Lower leg skin (tissue), 4 donors: ENCODE measurements at regions not wholly inside any gene's neighbourhood (a gene's known extent, or its start where the extent isn't known, plus 50 kb on each side); places are given as distances from the start of the nearest gene placed in this dataset.

Source experiments
- DNase-seq, 2 donors: peaks; one replicate each; pipeline ENCODE4 v3.0.0-alpha.2; 2019; ENCODE audit warnings: low spot score in 2 of 2
- H3K4me3 ChIP-seq: fragments of 200-600 bp; sonication (generic); 2 replicates; pipeline ENCODE4 v1.5.1; 2017; ENCODE audit warnings: mild to moderate bottlenecking, low read depth; ENCODE audit not compliant: poor library complexity, severe bottlenecking
- CTCF ChIP-seq, 3 donors: fragments of 450-650 bp; IDR thresholded peaks; one replicate each; pipeline ENCODE4 v1.5.1; 2016; ENCODE audit warnings: antibody characterized with exemption in 3 of 3, mild to moderate bottlenecking in 3 of 3, moderate library complexity in 2 of 3
- POLR2A ChIP-seq, 2 donors: fragments of 450-650 bp; IDR thresholded peaks; one replicate each; pipeline ENCODE4 v1.6.1; 2016 to 2017; ENCODE audit warnings: antibody characterized with exemption in 2 of 2, mild to moderate bottlenecking in 1 of 2, moderate library complexity in 1 of 2
- WGBS, 2 donors: methylation state at CpG; one replicate each; pipeline ENCODE4 v1.1.5; 2018; 5-methylcytosine and 5-hydroxymethylcytosine counted together
- intact Hi-C: fragments of 100-400 bp; cut with DNase I; formaldehyde crosslinking; loops from one replicate; pipeline ENCODE4 v1.15.0; 2023; ENCODE audit warnings: low total_unique reads

- no peak for DNase-seq
- intact Hi-C loops = no loop called here
- no peak overlapping the region for H3K4me3 ChIP-seq
- 93 to 96% methylated on average over 1 of the region's 1 CpG for WGBS, 2 donors
- TF ChIP-seq POLR2A (IDR thresholded peaks at IDR 0.05) (no peak), CTCF (IDR thresholded peaks at IDR 0.05) (no peak)
Measured at GRCh38 chr12:67525617-67525884, 123.0 kb upstream of the DYRK2 start.

GRCh38 chr12:67526129-67526528, 122.4 kb upstream of the DYRK2 start:
- TF ChIP-seq POLR2A (IDR thresholded peaks at IDR 0.05) (no peak), CTCF (IDR thresholded peaks at IDR 0.05) (no peak)
- intact Hi-C loops = no loop called here
- H3K4me3 ChIP-seq = no peak overlapping the region
- no peak for DNase-seq

DNA sequence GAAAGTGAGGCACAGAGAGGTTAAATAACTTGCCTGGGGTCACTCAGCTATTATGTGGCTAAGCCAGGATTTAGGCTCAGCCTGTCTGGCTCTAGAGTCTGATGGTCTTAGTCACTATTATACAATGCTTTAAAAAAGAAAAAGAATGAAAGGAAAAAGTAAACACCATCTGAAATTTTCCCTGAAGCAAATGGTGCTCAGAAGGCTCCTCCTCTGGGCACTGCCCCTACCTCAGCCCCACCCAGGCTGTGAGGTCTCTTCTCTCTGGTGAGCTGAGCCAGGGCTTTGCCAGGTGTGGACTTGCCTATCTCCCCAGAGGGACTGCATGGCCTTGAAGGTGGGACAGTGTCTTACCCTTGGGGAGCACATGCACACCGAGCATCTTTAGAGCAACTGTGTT, 117.5 kb upstream of the DYRK2 start:
- 67 to 86% methylated on average over 1 of the region's 1 CpG for WGBS, 2 donors
- H3K4me3 ChIP-seq = no peak overlapping the region
- no peak for DNase-seq
- TF ChIP-seq CTCF (IDR thresholded peaks at IDR 0.05) (no peak), POLR2A (IDR thresholded peaks at IDR 0.05) (no peak)
- intact Hi-C loops = no loop called here

DNA sequence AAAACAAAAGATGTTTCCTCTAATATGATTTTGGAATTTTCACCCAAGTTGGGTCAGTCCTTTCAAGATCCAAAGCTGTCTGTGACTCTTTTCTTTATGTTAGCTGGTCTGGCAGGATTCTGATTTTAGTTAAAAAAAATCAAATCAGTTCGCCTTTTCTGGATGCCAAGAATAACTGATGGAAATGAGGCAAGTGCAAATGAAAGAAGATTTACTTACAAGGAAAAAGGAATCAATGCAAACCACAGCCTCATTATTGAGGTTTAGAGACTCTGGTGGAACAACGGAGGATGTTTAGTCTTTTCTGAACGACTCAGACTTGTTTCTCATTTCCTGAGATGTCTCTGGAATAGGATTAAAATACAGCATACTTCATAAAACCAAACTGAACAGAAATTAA, 117.0 kb upstream of the DYRK2 start:
- WGBS, 2 donors = 47 to 54% methylated on average over 3 of the region's 3 CpGs
- no peak for TF ChIP-seq POLR2A (IDR thresholded peaks at IDR 0.05)
- DNase-seq = no peak
- intact Hi-C loops = no loop called here
- no peak overlapping the region for H3K4me3 ChIP-seq

DNA sequence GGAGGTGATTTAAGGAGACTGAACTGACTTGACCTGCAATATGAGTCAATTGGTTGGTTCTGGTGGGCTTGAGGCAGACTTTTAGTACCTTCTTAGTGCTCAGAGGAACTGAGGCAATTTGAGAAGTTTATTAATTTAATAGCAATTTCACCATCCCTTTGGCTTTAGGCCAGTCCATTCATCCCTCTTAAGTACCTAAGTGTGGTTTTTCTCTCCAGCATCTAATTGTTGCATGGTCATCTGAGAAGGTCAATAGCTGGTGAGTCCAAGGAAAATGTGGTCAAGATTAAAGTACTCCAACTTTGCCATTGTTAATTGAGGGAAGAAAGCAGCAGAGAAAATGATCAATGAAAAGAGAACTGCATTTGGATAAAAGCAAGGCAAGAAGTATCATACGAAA, 115.4 kb upstream of the DYRK2 start:
- no peak for DNase-seq
- no peak for TF ChIP-seq CTCF (IDR thresholded peaks at IDR 0.05)
- no peak for TF ChIP-seq POLR2A (IDR thresholded peaks at IDR 0.05)
- intact Hi-C loops = no loop called here
- WGBS, 2 donors = 97 to 100% methylated on average over 1 of the region's 1 CpG
- no peak overlapping the region for H3K4me3 ChIP-seq

GRCh38 chr12:67534046-67534445, 114.5 kb upstream of the DYRK2 start:
- WGBS, 2 donors = 38 to 64% methylated on average over 3 of the region's 3 CpGs
- intact Hi-C loops = no loop called here
- TF ChIP-seq CTCF (IDR thresholded peaks at IDR 0.05) (no peak), POLR2A (IDR thresholded peaks at IDR 0.05) (no peak)
- H3K4me3 ChIP-seq = no peak overlapping the region
- no peak for DNase-seq

DNA sequence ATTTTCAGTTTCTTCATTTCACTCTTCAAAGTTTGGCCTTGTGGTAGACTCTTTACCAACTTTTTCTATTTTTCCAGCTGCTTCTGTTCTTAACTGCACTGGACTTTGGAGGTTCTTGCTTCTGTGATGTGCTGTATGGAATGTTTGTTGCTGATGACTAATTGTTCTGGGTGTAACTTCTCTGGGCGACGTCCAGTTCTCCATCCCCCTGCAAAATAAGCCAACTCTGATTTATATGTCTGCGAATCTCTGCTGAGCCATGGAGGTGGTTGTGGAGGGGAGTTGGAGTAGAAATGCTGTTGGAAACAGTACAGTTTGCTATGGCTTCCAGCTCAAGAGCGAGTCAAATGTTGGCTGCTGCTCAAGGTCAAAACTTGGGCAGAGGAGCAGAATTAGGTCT, 113.9 kb upstream of the DYRK2 start:
- TF ChIP-seq POLR2A (IDR thresholded peaks at IDR 0.05) = no peak
- TF ChIP-seq CTCF (IDR thresholded peaks at IDR 0.05) = no peak
- no peak for DNase-seq
- WGBS, 2 donors = 18 to 35% methylated on average over 4 of the region's 4 CpGs
- no peak overlapping the region for H3K4me3 ChIP-seq
- intact Hi-C loops = no loop called here
